ENCODE measurements at regions not wholly inside any gene's neighbourhood (a gene's known extent, or its start where the extent isn't known, plus 50 kb on each side); places are given as distances from the start of the nearest gene placed in this dataset.

GRCh38 chr22:47676685-47677084 is 914.2 kb downstream of the TBC1D22A start:
- TF ChIP-seq EP300 (IDR thresholded peaks at IDR 0.05) = no peak
- no peak for TF ChIP-seq CTCF (IDR thresholded peaks at IDR 0.05)
